HEK293 (cell line): ENCODE measurements at regions not wholly inside any gene's neighbourhood (a gene's known extent, or its start where the extent isn't known, plus 50 kb on each side); places are given as distances from the start of the nearest gene placed in this dataset.

Source experiments
- CTCF ChIA-PET: fragments of 350-600 bp; formaldehyde crosslinking; extraction: SDS; loops from one replicate; lab custom pipeline; 2021; ENCODE audit warnings: antibody characterized with exemption; lab: Yijun Ruan, JAX
- POLR2A ChIA-PET: fragments of 300-600 bp; formaldehyde crosslinking; extraction: SDS; loops from one replicate; lab custom pipeline; 2020; ENCODE audit warnings: antibody characterized with exemption, inconsistent platforms; lab: Yijun Ruan, JAX
- H3K27ac ChIP-seq: fragments of 200-500 bp; sonication (Bioruptor generic); 2 replicates; pipeline ENCODE4 v1.5.1; 2014; ENCODE audit warnings: low read depth, low read length, control low read depth, inconsistent platforms; ENCODE audit errors: extremely low read depth
- H3K36me3 ChIP-seq, 2 experiments: fragments of 200-500 bp in 1 of 2; sonication (Bioruptor generic) in 1 of 2; 1 replicate in 1 of 2; 2 replicates in 1 of 2; pipeline ENCODE4 v1.5.1; 2014 to 2017; ENCODE audit warnings: inconsistent platforms in 2 of 2, low read length in 2 of 2; ENCODE audit not compliant: control insufficient read depth in 2 of 2, insufficient read depth in 1 of 2
- H3K4me1 ChIP-seq: fragments of 200-500 bp; sonication (Bioruptor generic); 2 replicates; pipeline ENCODE4 v1.5.1; 2014; ENCODE audit warnings: mild to moderate bottlenecking, low read length, inconsistent platforms; ENCODE audit not compliant: control insufficient read depth, insufficient read depth
- H3K4me3 ChIP-seq: 2 replicates; pipeline ENCODE4 v1.5.1; 2011; ENCODE audit warnings: low read depth, mild to moderate bottlenecking, control low read depth, low read length, moderate library complexity
- H3K9me3 ChIP-seq: fragments of 200-500 bp; sonication (Bioruptor generic); 2 replicates; pipeline ENCODE4 v1.5.1; 2014; ENCODE audit warnings: low read depth, low read length, inconsistent platforms; ENCODE audit not compliant: control insufficient read depth, insufficient read depth
- BCL11A ChIP-seq: fragments of 450-650 bp; formaldehyde crosslinking; IDR thresholded peaks from 2 replicates; pipeline ENCODE4 v1.5.1; 2016; ENCODE audit warnings: low read depth, missing biosample characterization, missing genetic modification characterization
- CTCF ChIP-seq: fragments of 450-650 bp; formaldehyde crosslinking; IDR thresholded peaks from 2 replicates; pipeline ENCODE4 v1.5.1; 2016; ENCODE audit warnings: missing biosample characterization, missing genetic modification characterization
- HOXD13 ChIP-seq: sonication (generic); formaldehyde crosslinking; IDR thresholded peaks from 2 replicates; pipeline ENCODE4 v1.8.0; 2022; ENCODE audit warnings: missing genetic modification reagents, borderline replicate concordance
- KLF7 ChIP-seq: fragments of 450-650 bp; formaldehyde crosslinking; IDR thresholded peaks from 2 replicates; pipeline ENCODE4 v1.5.1; 2016; ENCODE audit warnings: missing biosample characterization, missing genetic modification characterization, borderline replicate concordance
- SCRT2 ChIP-seq: fragments of 450-650 bp; formaldehyde crosslinking; IDR thresholded peaks from 2 replicates; pipeline ENCODE4 v1.5.1; 2016; ENCODE audit warnings: missing biosample characterization, missing genetic modification characterization
- YY1 ChIP-seq: fragments of 450-650 bp; formaldehyde crosslinking; IDR thresholded peaks from 2 replicates; pipeline ENCODE4 v1.5.1; 2018; ENCODE audit warnings: missing biosample characterization, missing genetic modification characterization
- ZNF112 ChIP-seq: fragments of 450-650 bp; formaldehyde crosslinking; IDR thresholded peaks from 2 replicates; pipeline ENCODE4 v1.5.0; 2017; ENCODE audit warnings: missing biosample characterization, missing genetic modification characterization
- ZNF155 ChIP-seq: fragments of 450-650 bp; formaldehyde crosslinking; IDR thresholded peaks from 2 replicates; pipeline ENCODE4 v1.5.1; 2016; ENCODE audit warnings: missing biosample characterization, missing genetic modification characterization
- ZNF2 ChIP-seq: fragments of 450-650 bp; formaldehyde crosslinking; IDR thresholded peaks from 2 replicates; pipeline ENCODE4 v1.5.1; 2016; ENCODE audit warnings: missing biosample characterization, missing genetic modification characterization
- ZNF223 ChIP-seq: fragments of 450-650 bp; formaldehyde crosslinking; IDR thresholded peaks from 2 replicates; pipeline ENCODE4 v1.5.1; 2016; ENCODE audit warnings: missing biosample characterization, missing genetic modification characterization
- ZNF274 ChIP-seq, 2 experiments: fragments of 200-500 bp in 1 of 2; fragments of 450-650 bp in 1 of 2; sonication (Bioruptor generic) in 1 of 2; formaldehyde crosslinking in 1 of 2; IDR thresholded peaks; 2 replicates each; pipeline versions ENCODE4 v1.5.1 to v1.6.1; 2014 to 2016; ENCODE audit warnings: borderline replicate concordance in 1 of 2, inconsistent platforms in 1 of 2, low read length in 1 of 2, missing biosample characterization in 1 of 2, missing genetic modification characterization in 1 of 2
- ZNF280C ChIP-seq: fragments of 450-650 bp; formaldehyde crosslinking; IDR thresholded peaks from 2 replicates; pipeline ENCODE4 v1.5.1; 2016; ENCODE audit warnings: missing biosample characterization, missing genetic modification characterization
- ZNF324 ChIP-seq: fragments of 450-650 bp; formaldehyde crosslinking; IDR thresholded peaks from 2 replicates; pipeline ENCODE4 v1.5.1; 2016; ENCODE audit warnings: missing biosample characterization, missing genetic modification characterization
- ZNF350 ChIP-seq: fragments of 450-650 bp; formaldehyde crosslinking; IDR thresholded peaks from 2 replicates; pipeline ENCODE4 v1.5.0; 2017; ENCODE audit warnings: missing biosample characterization, mild to moderate bottlenecking, missing genetic modification characterization
- ZNF548 ChIP-seq: fragments of 450-650 bp; formaldehyde crosslinking; IDR thresholded peaks from 2 replicates; pipeline ENCODE4 v1.5.1; 2016; ENCODE audit warnings: missing biosample characterization, missing genetic modification characterization
- ZNF621 ChIP-seq: fragments of 450-650 bp; formaldehyde crosslinking; IDR thresholded peaks from 2 replicates; pipeline ENCODE4 v1.5.1; 2017; ENCODE audit warnings: missing biosample characterization, missing genetic modification characterization
- ZNF624 ChIP-seq: fragments of 450-650 bp; formaldehyde crosslinking; IDR thresholded peaks from 2 replicates; pipeline ENCODE4 v1.5.1; 2017; ENCODE audit warnings: missing biosample characterization, missing genetic modification characterization
- ZNF639 ChIP-seq: fragments of 450-650 bp; formaldehyde crosslinking; IDR thresholded peaks from 2 replicates; pipeline ENCODE4 v1.5.1; 2016; ENCODE audit warnings: missing biosample characterization, missing genetic modification characterization
- ZNF677 ChIP-seq: fragments of 450-650 bp; IDR thresholded peaks from 2 replicates; pipeline ENCODE4 v1.5.0; 2018; ENCODE audit warnings: missing biosample characterization, mild to moderate bottlenecking, missing genetic modification characterization, moderate library complexity
- ZNF747 ChIP-seq: fragments of 450-650 bp; formaldehyde crosslinking; IDR thresholded peaks from 2 replicates; pipeline ENCODE4 v1.5.1; 2016; ENCODE audit warnings: missing biosample characterization, missing genetic modification characterization
- TF ChIP-seq, protein P1 (sequence below): fragments of 450-650 bp; formaldehyde crosslinking; IDR thresholded peaks from 2 replicates; pipeline ENCODE4 v1.5.1; 2016; ENCODE audit warnings: missing biosample characterization, missing genetic modification characterization
- TF ChIP-seq, protein P2 (sequence below): fragments of 450-650 bp; formaldehyde crosslinking; IDR thresholded peaks from 2 replicates; pipeline ENCODE4 v1.5.1; 2016; ENCODE audit warnings: missing biosample characterization, missing genetic modification characterization, low read depth
- TF ChIP-seq, protein P3 (sequence below): fragments of 450-650 bp; formaldehyde crosslinking; IDR thresholded peaks from 2 replicates; pipeline ENCODE4 v1.5.1; 2017; ENCODE audit warnings: missing biosample characterization, missing genetic modification characterization

- TF ChIP-seq CTCF (no peak), ZNF621 (no peak)
- TF ChIP-seq, protein P1, sequence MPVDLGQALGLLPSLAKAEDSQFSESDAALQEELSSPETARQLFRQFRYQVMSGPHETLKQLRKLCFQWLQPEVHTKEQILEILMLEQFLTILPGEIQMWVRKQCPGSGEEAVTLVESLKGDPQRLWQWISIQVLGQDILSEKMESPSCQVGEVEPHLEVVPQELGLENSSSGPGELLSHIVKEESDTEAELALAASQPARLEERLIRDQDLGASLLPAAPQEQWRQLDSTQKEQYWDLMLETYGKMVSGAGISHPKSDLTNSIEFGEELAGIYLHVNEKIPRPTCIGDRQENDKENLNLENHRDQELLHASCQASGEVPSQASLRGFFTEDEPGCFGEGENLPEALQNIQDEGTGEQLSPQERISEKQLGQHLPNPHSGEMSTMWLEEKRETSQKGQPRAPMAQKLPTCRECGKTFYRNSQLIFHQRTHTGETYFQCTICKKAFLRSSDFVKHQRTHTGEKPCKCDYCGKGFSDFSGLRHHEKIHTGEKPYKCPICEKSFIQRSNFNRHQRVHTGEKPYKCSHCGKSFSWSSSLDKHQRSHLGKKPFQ (tag by site-specific recombination): no peak
Observed at GRCh38 chr18:39167990-39168389, 1602.4 kb upstream of the CELF4 start (continued).

- no peaks in the 10 kb centered on the region for H3K4me1 ChIP-seq
- no peaks in the 10 kb centered on the region for H3K36me3 ChIP-seq
- POLR2A ChIA-PET: no interaction called here
- TF ChIP-seq BCL11A (tag by site-specific recombination) (no peak), ZNF2 (no peak), ZNF350 (no peak)
- H3K4me3 ChIP-seq: no peak overlapping the region
- no peak overlapping the region for H3K27ac ChIP-seq
- no peaks in the 10 kb centered on the region for H3K9me3 ChIP-seq
- CTCF ChIA-PET: no interaction called here
Observed at GRCh38 chr18:39166776-39167175, 1601.2 kb upstream of the CELF4 start.

DNA sequence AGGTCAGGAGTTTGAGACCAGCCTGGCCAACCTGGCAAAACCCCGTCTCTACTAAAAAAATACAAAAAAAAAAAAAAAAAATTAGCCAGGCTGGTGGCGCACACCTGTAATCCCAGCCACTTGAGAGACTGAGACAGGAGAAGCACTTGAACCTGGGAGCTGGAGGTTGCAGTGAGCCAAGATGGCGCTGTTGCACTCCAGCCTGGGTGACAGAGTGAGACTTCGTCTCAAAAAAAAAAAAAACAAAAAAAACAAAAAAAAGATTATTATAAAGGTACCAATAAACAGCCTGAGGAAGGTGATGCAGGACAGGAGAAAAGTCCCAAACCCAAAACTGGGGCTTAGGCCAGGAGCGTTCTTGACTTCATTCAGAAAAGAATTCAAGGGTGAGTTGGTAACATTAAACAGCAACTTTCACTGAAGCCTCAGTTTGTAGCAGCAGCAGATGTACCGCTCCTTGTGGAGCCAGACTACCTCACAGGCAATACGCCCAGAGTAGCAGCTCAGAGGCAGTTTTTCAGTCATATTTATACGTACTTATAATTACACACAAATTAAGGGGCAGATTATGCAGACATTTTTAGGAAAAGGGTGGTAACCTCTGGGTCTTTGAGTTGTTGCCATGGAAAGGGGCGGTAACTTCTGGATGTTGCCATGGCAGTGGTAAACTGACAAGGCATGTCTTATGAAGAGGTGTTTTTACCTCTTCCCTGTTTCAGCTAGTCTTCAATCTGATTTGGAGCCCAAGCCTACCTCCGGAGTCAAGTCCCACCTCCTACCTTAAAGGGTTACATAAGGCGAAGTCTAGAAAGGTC, 1596.6 kb upstream of the CELF4 start:
- POLR2A ChIA-PET: no interaction called here
- CTCF ChIA-PET: interaction anchor here (0.6 to 0.7 kb wide), 3 partner anchors 448 to 1271 kb away, joined by 3 to 4 read pairs (median 3); no protein-coding TSS in a partner anchor
- Histone ChIP-seq H3K27ac (no peak overlapping the region), H3K4me1 (no peaks in the 10 kb centered on the region), H3K9me3 (no peaks in the 10 kb centered on the region), H3K4me3 (no peak overlapping the region), H3K36me3 (no peaks in the 10 kb centered on the region)
- no peak for TF ChIP-seq ZNF639 (tag by site-specific recombination)
- no peak for TF ChIP-seq ZNF274 (IDR thresholded peaks at IDR 0.05; ENCODE audit: low read length)
- TF ChIP-seq ZNF274 (tag by site-specific recombination; IDR thresholded peaks at IDR 0.05; ENCODE audit: borderline replicate concordance): no peak
- TF ChIP-seq ZNF112: no peak
- TF ChIP-seq, protein P2, sequence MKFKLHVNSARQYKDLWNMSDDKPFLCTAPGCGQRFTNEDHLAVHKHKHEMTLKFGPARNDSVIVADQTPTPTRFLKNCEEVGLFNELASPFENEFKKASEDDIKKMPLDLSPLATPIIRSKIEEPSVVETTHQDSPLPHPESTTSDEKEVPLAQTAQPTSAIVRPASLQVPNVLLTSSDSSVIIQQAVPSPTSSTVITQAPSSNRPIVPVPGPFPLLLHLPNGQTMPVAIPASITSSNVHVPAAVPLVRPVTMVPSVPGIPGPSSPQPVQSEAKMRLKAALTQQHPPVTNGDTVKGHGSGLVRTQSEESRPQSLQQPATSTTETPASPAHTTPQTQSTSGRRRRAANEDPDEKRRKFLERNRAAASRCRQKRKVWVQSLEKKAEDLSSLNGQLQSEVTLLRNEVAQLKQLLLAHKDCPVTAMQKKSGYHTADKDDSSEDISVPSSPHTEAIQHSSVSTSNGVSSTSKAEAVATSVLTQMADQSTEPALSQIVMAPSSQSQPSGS (tag by site-specific recombination): no peak
- TF ChIP-seq ZNF223 (tag by site-specific recombination): no peak
- no peak for TF ChIP-seq ZNF548 (tag by site-specific recombination)
- TF ChIP-seq ZNF624 (tag by site-specific recombination): no peak
- no peak for TF ChIP-seq KLF7 (tag by site-specific recombination)
- no peak for TF ChIP-seq ZNF280C (tag by site-specific recombination)
- TF ChIP-seq, protein P3, sequence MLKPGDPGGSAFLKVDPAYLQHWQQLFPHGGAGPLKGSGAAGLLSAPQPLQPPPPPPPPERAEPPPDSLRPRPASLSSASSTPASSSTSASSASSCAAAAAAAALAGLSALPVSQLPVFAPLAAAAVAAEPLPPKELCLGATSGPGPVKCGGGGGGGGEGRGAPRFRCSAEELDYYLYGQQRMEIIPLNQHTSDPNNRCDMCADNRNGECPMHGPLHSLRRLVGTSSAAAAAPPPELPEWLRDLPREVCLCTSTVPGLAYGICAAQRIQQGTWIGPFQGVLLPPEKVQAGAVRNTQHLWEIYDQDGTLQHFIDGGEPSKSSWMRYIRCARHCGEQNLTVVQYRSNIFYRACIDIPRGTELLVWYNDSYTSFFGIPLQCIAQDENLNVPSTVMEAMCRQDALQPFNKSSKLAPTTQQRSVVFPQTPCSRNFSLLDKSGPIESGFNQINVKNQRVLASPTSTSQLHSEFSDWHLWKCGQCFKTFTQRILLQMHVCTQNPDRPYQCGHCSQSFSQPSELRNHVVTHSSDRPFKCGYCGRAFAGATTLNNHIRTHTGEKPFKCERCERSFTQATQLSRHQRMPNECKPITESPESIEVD (tag by site-specific recombination): no peak
- no peak for TF ChIP-seq HOXD13 (CRISPR knock-in tag)
- no peak for TF ChIP-seq YY1
- no peak for TF ChIP-seq ZNF155 (tag by site-specific recombination)
- no peak for TF ChIP-seq ZNF747 (tag by site-specific recombination)
- no peak for TF ChIP-seq SCRT2 (tag by site-specific recombination)
- TF ChIP-seq ZNF324: no peak
- TF ChIP-seq ZNF677 (tag by site-specific recombination): no peak
